Fibroblast of lung (primary cell): ENCODE measurements at regions not wholly inside any gene's neighbourhood (a gene's known extent, or its start where the extent isn't known, plus 50 kb on each side); places are given as distances from the start of the nearest gene placed in this dataset.
"Not testable (repeated sequence)": the region's sequence is repeated elsewhere in the genome, so short reads cannot be mapped to it uniquely, and the experiment has no call there.

Experiments
- DNase-seq, 2 donors: peaks; one replicate each; pipeline versions ENCODE4 v3.0.0 to v3.0.0-alpha.2; 2010; ENCODE audit warnings: low read depth in 2 of 2
- H2AFZ ChIP-seq: 2 replicates; pipeline ENCODE4 v1.5.1; 2012; ENCODE audit warnings: low read length, control low read depth, inconsistent platforms
- H3K27ac ChIP-seq: 2 replicates; pipeline ENCODE4 v1.5.1; 2011; ENCODE audit warnings: low read length, control low read depth; ENCODE audit not compliant: insufficient read depth
- H3K27me3 ChIP-seq: 2 replicates; pipeline ENCODE4 v1.5.1; 2011; ENCODE audit warnings: mild to moderate bottlenecking, low read length; ENCODE audit not compliant: control insufficient read depth, insufficient read depth
- H3K36me3 ChIP-seq: 2 replicates; pipeline ENCODE4 v1.5.1; 2011; ENCODE audit warnings: low read length; ENCODE audit not compliant: control insufficient read depth, insufficient read depth
- H3K4me1 ChIP-seq: 2 replicates; pipeline ENCODE4 v1.5.1; 2011; ENCODE audit warnings: low read length; ENCODE audit not compliant: control insufficient read depth, insufficient read depth; ENCODE audit errors: extremely low read depth
- H3K4me2 ChIP-seq: 2 replicates; pipeline ENCODE4 v1.5.1; 2011; ENCODE audit warnings: low read length, control low read depth; ENCODE audit not compliant: insufficient read depth; ENCODE audit errors: extremely low read depth
- H3K4me3 ChIP-seq, 4 experiments: fragments of 200-600 bp in 1 of 4; sonication (generic) in 1 of 4; replicated peaks in 1 of 4; 2 replicates each; pipeline ENCODE4 v1.5.1; 2011 to 2016; ENCODE audit warnings: low read length in 4 of 4, low read depth in 3 of 4, mild to moderate bottlenecking in 3 of 4, control low read depth in 2 of 4, inconsistent platforms in 1 of 4, mixed read lengths in 1 of 4; ENCODE audit not compliant: insufficient read depth in 1 of 4; ENCODE audit errors: control extremely low read depth in 1 of 4
- H3K79me2 ChIP-seq: 2 replicates; pipeline ENCODE4 v1.5.1; 2012; ENCODE audit warnings: mild to moderate bottlenecking, low read length, inconsistent platforms; ENCODE audit not compliant: control insufficient read depth, insufficient read depth
- H3K9ac ChIP-seq: 2 replicates; pipeline ENCODE4 v1.5.1; 2011; ENCODE audit warnings: mild to moderate bottlenecking, low read length, control low read depth; ENCODE audit not compliant: insufficient read depth
- H3K9me3 ChIP-seq: 2 replicates; pipeline ENCODE4 v1.5.1; 2012; ENCODE audit warnings: low read depth, low read length; ENCODE audit not compliant: control insufficient read depth, insufficient read depth
- H4K20me1 ChIP-seq: 2 replicates; pipeline ENCODE4 v1.5.1; 2011; ENCODE audit warnings: low read length; ENCODE audit not compliant: control insufficient read depth, insufficient read depth; ENCODE audit errors: extremely low read depth
- CTCF ChIP-seq, 2 donors: IDR thresholded peaks in 1 of 2; conservative IDR thresholded peaks in 1 of 2; 1 replicate in 1 of 2; 2 replicates in 1 of 2; pipeline ENCODE4 v1.5.1; 2011 to 2012; ENCODE audit warnings: low read length in 2 of 2, control low read depth in 1 of 2, inconsistent platforms in 1 of 2, low read depth in 1 of 2, mild to moderate bottlenecking in 1 of 2
- EZH2 ChIP-seq: IDR thresholded peaks from 2 replicates; pipeline ENCODE4 v1.5.1; 2012; ENCODE audit warnings: low read length, control low read depth, mild to moderate bottlenecking; ENCODE audit errors: missing control alignments

- Histone ChIP-seq H3K27ac (no peak overlapping the region), H3K4me3 (no peak overlapping the region), H3K36me3 (no peaks in the 10 kb centered on the region), H3K4me1 (peaks cover 3% of the 10 kb centered on the region), H3K27me3 (no peaks in the 10 kb centered on the region), H3K9ac (no peak overlapping the region), H3K9me3 (no peaks in the 10 kb centered on the region), H3K79me2 (no peaks in the 10 kb centered on the region), H4K20me1 (no peaks in the 10 kb centered on the region), H3K4me2 (no peak overlapping the region), H2AFZ (no peak overlapping the region)
- TF ChIP-seq CTCF (conservative IDR thresholded peaks at IDR 0.05 in 1 of 2, IDR thresholded peaks at IDR 0.05 in 1 of 2; ENCODE audit: low read depth in 1 of 2, low read length in 2 of 2) (no peak), EZH2 (no peak)
- peak in 1 of 2 donors; percentile 21 for DNase-seq
These were observed 604.7 kb downstream of the RFPL4B start for GRCh38 chr6:112951829-112952228.

GRCh38 chr6:112955743-112956142 lies 608.6 kb downstream of the RFPL4B start:
- H3K27me3 ChIP-seq, H3K79me2 ChIP-seq, DNase-seq, H3K9ac ChIP-seq, H3K4me2 ChIP-seq, H3K4me1 ChIP-seq, H3K27ac ChIP-seq, H3K36me3 ChIP-seq, H4K20me1 ChIP-seq, H3K4me3 ChIP-seq, H2AFZ ChIP-seq, H3K9me3 ChIP-seq: not testable (repeated sequence)

- H3K27ac ChIP-seq = no peak overlapping the region
- no peak overlapping the region for H2AFZ ChIP-seq
- DNase-seq = peak; percentile 93 to 98
- H3K9me3 ChIP-seq = no peaks in the 10 kb centered on the region
- H3K4me2 ChIP-seq = peak overlapping the region; percentile 10
- no peaks in the 10 kb centered on the region for H4K20me1 ChIP-seq
- H3K9ac ChIP-seq = no peak overlapping the region
- H3K4me1 ChIP-seq = peaks cover 5% of the 10 kb centered on the region
- TF ChIP-seq CTCF (conservative IDR thresholded peaks at IDR 0.05 in 1 of 2, IDR thresholded peaks at IDR 0.05 in 1 of 2; ENCODE audit: low read depth in 1 of 2, low read length in 2 of 2) = no peak
- TF ChIP-seq EZH2 = no peak
- H3K27me3 ChIP-seq = no peaks in the 10 kb centered on the region
- no peaks in the 10 kb centered on the region for H3K79me2 ChIP-seq
- no peaks in the 10 kb centered on the region for H3K36me3 ChIP-seq
- no peak overlapping the region for H3K4me3 ChIP-seq
These were observed 609.8 kb downstream of the RFPL4B start for GRCh38 chr6:112956696-112957535.
